Choroid plexus epithelial cell (primary cell): ENCODE measurements at regions not wholly inside any gene's neighbourhood (a gene's known extent, or its start where the extent isn't known, plus 50 kb on each side); places are given as distances from the start of the nearest gene placed in this dataset.
"Not testable (repeated sequence)": the region's sequence is repeated elsewhere in the genome, so short reads cannot be mapped to it uniquely, and the experiment has no call there.

Experiments used
- DNase-seq: peaks from one replicate; pipeline ENCODE4 v3.0.0-alpha.2; 2010; ENCODE audit warnings: low read depth
- H3K4me3 ChIP-seq: 2 replicates; pipeline ENCODE4 v1.5.1; 2011; ENCODE audit warnings: low read depth, mild to moderate bottlenecking, control low read depth, low read length, moderate library complexity
- CTCF ChIP-seq: conservative IDR thresholded peaks from 2 replicates; pipeline ENCODE4 v1.5.1; 2011; ENCODE audit warnings: low read depth, mild to moderate bottlenecking, control low read depth, inconsistent platforms, low read length, moderate library complexity

DNA sequence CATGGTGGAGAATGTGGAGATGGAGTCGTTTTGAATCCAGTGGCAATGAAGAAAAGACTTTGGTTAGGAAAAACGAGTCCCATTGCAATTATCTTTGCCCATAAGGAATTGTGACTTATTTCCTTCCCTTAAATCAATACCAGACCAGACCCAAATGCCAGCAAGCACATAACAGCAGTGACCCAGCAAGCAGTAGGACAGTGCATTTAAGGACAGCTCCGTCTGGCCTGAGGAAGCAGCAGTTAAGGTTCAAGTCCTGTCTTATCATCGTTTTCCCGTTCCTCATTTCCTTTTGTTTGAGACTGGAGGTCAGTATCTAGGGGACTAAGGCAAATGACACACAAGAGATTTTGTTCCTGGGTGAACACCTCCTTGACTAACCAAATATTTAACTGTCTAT is 74.6 kb upstream of the FAM20A start:
- TF ChIP-seq CTCF: no peak
- no peak overlapping the region for H3K4me3 ChIP-seq
- DNase-seq: no peak

GRCh38 chr17:68674029-68674925 is 73.1 kb upstream of the FAM20A start:
- TF ChIP-seq CTCF: no peak
- H3K4me3 ChIP-seq: no peak overlapping the region
- DNase-seq: no peak

GRCh38 chr17:68670967-68671693 is 70.0 kb upstream of the FAM20A start:
- no peak overlapping the region for H3K4me3 ChIP-seq
- DNase-seq: no peak
- TF ChIP-seq CTCF: no peak

GRCh38 chr17:68666438-68666837 is 65.3 kb upstream of the FAM20A start:
- not testable (repeated sequence) for H3K4me3 ChIP-seq

DNA sequence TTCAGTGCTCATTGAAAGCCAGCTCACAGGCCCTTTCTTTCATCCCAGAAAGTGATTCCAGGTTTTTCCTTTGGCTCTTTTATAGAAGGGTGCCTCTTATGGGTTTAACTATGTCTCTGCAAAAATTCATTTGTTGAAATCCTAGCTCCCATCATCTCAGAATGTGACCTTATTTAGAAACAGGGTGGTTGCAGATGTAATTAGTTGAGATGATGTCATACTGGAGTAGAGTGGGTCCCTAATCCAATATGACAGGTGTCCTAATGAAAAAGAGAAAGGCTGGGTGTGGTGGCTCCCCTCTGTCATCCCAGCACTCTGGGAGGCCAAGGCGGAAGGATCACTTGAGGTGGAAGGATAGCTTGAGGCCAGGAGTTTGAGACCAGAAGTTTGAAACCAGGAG is 64.2 kb upstream of the FAM20A start:
- no peak for DNase-seq
- H3K4me3 ChIP-seq: no peak overlapping the region
- no peak for TF ChIP-seq CTCF

More at GRCh38 chr17:68666438-68666837, 65.3 kb upstream of the FAM20A start:
- not testable (repeated sequence) for DNase-seq

- no peak for DNase-seq
- H3K4me3 ChIP-seq: no peak overlapping the region
- no peak for TF ChIP-seq CTCF
Observed at GRCh38 chr17:68662479-68662878, 61.3 kb upstream of the FAM20A start.

GRCh38 chr17:68662037-68662432 is 60.9 kb upstream of the FAM20A start:
- TF ChIP-seq CTCF: no peak
- no peak overlapping the region for H3K4me3 ChIP-seq
- DNase-seq: no peak
